ENCODE measurements at regions not wholly inside any gene's neighbourhood (a gene's known extent, or its start where the extent isn't known, plus 50 kb on each side); places are given as distances from the start of the nearest gene placed in this dataset.
A peak's percentile ranks its signal among the peaks of the same experiment; 100 is the strongest.

DNA sequence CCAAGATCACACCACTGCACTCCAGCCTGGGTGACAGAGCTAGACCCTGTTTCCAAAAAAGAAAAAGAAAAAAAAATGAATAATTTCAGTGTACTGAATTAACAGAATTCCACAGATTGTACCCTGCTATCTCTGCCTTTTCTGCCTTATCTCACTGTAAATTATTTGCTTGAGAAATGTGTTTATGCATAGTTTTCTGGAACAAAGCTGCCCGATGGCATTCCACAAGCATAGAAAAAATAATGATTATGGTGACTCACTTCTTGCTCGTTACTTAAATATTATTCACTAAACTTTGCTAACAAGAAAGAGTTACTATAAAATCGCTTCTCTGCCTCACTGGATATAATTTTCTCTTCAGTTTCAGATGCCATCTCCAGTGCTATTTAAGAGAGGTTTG is 88.7 kb upstream of the FAM169A start:
- DNase-seq (ENCODE audit: low spot score), result no peak

GRCh38 chr5:74953937-74954720 is 87.9 kb upstream of the FAM169A start:
- no peak for DNase-seq (ENCODE audit: low spot score)

- DNase-seq (ENCODE audit: low spot score), result no peak
Observed at GRCh38 chr5:74953554-74953936, 87.4 kb upstream of the FAM169A start.

- peak; percentile 54 for DNase-seq (ENCODE audit: low spot score)
Observed at GRCh38 chr5:74952406-74952805, 86.2 kb upstream of the FAM169A start.

DNA sequence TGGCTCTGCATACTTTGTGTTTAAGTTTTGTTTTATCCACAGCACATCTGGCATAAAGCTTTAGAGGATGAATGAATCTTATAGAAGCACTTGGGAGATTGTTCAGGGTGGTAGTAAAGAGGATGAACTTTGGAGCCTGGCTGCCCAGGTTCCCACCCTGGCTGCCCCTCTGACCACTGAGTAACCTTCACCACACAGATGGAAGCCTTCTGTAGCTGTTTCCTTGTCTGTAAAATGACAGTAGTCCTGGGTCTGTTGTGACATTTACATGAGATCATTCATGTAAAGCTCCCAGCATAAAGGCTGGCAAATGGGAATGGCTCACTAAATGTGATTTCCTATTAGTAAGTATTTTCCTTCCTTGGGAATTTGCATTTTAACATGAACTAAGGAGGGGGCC is 85.7 kb upstream of the FAM169A start:
- DNase-seq (ENCODE audit: low spot score), result no peak

GRCh38 chr5:74950836-74951515 is 84.8 kb upstream of the FAM169A start:
- DNase-seq (ENCODE audit: low spot score), result no peak

DNA sequence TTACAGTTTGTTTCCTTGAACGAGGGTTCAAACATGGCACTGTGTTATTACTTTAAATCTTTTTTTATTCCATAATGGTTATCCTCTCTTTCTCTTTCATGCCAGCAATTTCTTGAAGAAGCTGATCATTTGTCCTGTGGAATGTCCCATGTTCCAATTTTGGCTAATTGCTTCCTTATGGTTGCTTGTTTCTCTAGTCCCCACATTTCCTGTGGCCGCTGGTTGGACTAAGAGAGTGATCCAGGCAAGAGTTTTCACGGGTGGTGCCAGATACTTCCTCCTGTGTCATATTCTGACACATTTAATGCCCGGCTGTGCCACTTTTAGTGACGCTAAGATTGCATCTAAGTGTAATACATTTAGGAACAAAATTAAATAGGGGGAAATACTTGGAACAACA is 83.8 kb upstream of the FAM169A start:
- peak; percentile 88 for DNase-seq (ENCODE audit: low spot score)

DNA sequence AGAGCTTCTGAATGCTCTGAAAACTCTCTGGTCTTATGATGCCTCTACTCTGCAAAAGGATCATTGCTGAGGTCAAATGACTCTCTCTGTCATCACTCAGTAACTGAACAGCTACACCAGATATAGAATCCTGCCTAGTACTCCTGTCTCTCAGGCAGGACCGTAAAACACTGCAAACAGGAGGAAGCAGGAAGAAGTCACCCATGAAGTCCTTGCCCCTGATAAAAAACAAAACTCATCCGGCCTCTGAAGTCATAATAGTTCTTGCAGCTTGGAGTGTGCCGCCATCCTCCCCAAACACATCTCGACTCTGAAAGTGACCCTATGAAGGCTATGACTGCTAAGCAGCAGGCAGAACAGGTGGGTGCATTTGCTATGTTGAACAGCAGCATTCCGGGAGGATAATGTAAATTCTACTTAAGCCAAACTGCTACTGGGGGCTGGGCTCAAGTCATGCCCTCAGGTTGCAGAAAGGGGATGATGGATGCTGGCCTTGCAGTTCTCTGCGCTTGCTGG is 81.9 kb upstream of the FAM169A start:
- peak; percentile 82 for DNase-seq (ENCODE audit: low spot score)

GRCh38 chr5:74946471-74946870 is 80.3 kb upstream of the FAM169A start:
- peak; percentile 86 for DNase-seq (ENCODE audit: low spot score)

GRCh38 chr5:74945561-74946165 is 79.5 kb upstream of the FAM169A start:
- DNase-seq (ENCODE audit: low spot score), result peak; percentile 55

DNA sequence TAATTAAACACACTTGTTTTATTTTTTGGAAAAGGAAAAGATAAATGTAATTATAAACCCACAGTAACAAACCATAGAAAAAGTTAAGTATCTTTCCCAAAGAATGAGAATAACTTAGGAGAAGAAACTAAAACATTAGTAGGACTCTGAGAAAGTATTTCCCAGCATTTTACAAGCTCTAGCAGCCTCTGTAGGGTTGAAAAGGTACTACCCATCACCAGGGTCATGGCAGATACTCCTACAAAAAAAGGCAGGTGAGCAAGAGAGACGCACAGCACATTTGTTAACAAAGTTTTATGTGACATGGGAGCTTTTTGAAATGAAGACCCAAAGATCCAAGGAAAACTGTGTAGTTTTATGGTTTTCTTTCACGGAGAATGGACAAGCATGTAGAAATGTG is 77.7 kb upstream of the FAM169A start:
- peak; percentile 52 for DNase-seq (ENCODE audit: low spot score)

- DNase-seq (ENCODE audit: low spot score), result no peak
Observed at GRCh38 chr5:74942622-74943286, 76.6 kb upstream of the FAM169A start.

GRCh38 chr5:74940782-74941353 is 74.7 kb upstream of the FAM169A start:
- DNase-seq (ENCODE audit: low spot score), result no peak

DNA sequence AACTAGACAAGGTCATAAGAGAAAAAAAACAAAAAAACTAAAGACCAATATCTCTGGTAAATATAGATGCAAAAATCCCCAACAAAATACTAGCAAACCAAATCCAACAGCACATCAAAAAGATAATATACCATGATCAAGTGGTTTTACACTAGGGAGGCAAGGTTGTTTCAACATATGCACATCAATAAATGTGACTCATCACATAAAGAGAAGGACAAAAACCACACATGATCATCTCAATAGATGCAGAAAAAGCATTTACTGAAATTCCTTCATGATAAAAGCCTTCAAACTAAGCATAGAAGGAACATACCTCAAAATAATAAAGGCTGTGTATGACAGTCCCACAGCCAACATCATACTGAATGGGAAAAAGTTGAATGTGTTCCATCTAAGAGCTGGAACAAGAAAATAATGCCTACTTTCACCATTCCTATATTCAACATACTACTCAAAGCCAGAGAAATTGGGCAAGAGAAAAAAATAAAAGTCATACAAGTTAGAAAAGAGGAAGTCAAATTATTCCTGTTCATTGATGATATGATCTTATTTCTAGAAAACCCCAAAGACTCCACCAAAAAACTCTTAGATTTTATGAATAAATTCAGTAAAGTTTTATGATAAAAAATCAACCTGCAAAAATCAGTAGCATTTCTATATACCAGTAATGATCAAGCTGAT is 72.2 kb upstream of the FAM169A start:
- no peak for DNase-seq (ENCODE audit: low spot score)

DNA sequence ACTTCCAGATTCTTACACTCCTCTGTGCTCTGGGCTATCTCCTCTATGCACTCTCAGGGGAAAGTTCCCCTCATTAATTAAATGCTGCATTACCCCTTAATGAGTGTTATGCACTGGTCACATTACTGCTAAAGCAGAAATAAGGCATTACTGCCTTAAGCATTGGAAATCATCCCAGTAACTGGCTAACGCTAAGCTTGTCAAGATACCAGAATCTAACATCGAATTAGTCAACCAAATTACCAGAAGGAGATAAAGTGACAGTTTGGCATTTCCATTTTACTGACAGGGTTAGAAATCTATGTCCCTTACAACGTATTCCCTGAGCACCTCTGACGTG is 69.5 kb upstream of the FAM169A start:
- peak; percentile 91 for DNase-seq (ENCODE audit: low spot score)

DNA sequence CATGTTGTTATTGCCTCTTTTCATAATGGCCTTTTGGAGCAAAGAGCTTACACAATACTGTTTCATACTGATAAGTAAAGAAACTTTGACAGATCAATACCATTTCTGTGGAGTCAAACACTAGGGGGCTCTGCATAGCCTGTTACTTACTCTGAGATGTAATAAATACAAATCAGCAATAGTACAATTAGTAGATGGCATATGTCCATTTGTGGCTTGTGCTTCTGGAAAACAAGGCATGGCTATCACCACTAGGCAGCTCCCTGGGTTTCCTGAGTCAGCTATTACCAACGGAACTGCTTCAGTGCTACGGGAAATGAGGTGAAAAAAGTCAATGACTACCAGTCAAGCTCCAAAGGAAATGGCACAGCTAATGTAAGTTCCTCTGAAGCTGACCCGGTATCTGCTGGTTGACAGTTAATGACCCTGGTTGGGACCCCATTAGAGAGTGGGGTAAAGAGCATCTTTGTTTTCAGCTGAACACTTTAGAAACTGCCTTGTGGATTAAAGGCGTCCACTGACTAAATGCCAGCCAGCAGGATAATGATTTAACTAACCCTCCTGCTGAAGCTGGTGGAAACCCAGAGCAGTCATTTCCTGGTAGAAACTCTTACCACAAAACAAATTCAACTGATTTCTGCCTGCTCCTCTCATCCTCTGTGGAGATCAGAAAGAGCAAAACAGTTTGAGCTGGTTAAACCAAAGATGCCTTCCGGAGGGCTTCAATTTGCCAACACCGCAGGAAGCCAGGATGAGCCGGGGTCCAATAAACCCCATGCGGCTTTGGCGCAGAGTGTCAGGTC is 69.0 kb upstream of the FAM169A start:
- peak; percentile 91 for DNase-seq (ENCODE audit: low spot score)

DNA sequence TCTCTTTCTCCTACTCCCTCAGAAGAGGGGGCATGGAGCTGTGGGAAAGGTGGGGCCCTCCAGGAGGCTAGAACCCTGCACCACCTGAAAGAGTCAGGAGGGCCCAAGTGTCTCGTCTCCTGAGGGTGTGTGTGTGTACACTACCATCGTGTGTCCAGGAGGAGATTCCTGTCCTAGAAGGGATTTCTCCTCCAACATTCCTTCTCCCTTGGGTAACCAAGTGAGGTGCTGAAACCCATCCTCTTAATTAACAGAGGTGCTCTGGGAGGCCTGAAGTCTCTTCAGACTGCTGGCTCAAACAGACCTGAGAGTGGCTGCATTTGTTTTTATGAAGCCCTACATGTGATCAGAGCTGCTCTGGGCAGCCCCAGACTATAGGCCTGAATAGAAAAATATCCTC is 61.1 kb upstream of the FAM169A start:
- DNase-seq (ENCODE audit: low spot score), result peak; percentile 82

DNA sequence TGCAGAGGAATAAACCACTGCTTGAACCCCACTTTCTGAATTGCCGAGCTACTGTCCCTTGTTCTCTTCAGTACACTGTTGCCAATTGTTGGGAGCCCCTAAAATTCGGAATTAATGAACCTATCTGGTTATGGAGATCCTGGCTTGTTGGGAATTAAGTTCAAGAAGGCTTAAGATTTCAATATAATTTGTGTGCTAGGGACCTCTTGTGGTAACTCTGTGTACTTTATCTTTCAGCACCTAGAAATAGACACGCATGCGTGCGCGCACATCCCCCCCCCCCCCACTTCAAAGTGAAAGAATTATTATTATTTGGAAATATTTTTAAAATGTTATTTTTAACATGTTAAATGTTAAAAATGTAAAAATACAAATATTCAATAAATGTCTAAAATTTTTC is 53.3 kb upstream of the FAM169A start:
- DNase-seq (ENCODE audit: low spot score), result peak; percentile 83

DNA sequence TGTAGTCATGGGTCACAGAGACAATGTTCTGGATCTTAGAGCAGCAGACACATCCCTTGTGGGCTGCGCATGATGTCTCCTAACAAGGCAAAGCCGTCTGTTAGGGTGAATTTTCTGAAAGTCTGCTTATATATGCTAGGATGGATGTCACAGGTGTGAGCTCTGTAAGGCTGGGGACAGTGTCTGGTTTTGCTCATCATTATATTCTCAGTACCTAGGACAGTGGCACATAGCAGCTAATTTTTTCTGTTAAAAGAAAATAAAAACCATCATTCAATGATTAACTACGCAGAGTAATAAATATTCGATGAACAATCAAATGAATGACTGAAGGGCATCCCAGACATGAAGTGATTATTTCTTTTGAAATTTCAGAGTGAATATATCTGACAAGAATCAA is 52.9 kb upstream of the FAM169A start:
- no peak for DNase-seq (ENCODE audit: low spot score)

GRCh38 chr5:74918232-74918669 is 52.1 kb upstream of the FAM169A start:
- no peak for DNase-seq (ENCODE audit: low spot score)

Measured in cerebellar cortex (tissue), 1 donor.